Globus pallidus (tissue), 1 donor: ENCODE measurements at regions not wholly inside any gene's neighbourhood (a gene's known extent, or its start where the extent isn't known, plus 50 kb on each side); places are given as distances from the start of the nearest gene placed in this dataset.
A peak's percentile ranks its signal among the peaks of the same experiment; 100 is the strongest.

Source experiments
- DNase-seq: peaks from one replicate; pipeline ENCODE4 v3.0.0-alpha.2; 2015; ENCODE audit warnings: low spot score

GRCh38 chr16:13394488-13394887 is 493.1 kb downstream of the SHISA9 start:
- no peak for DNase-seq

GRCh38 chr16:13397126-13397525 is 495.7 kb downstream of the SHISA9 start:
- no peak for DNase-seq

- DNase-seq, result no peak
These were observed 500.2 kb downstream of the SHISA9 start for GRCh38 chr16:13401641-13402040.

- DNase-seq, result no peak
These were observed 501.2 kb downstream of the SHISA9 start for GRCh38 chr16:13402601-13403000.

- DNase-seq, result no peak
These were observed 501.9 kb downstream of the SHISA9 start for GRCh38 chr16:13403326-13403725.

- no peak for DNase-seq
These were observed 505.8 kb upstream of the ERCC4 start for GRCh38 chr16:13414154-13414553.

- DNase-seq, result no peak
These were observed 500.4 kb upstream of the ERCC4 start for GRCh38 chr16:13419589-13419988.

GRCh38 chr16:13421726-13422125 is 498.2 kb upstream of the ERCC4 start:
- no peak for DNase-seq

- peak; percentile 5 for DNase-seq
These were observed 494.1 kb upstream of the ERCC4 start for GRCh38 chr16:13425836-13426235.

- no peak for DNase-seq
These were observed 493.7 kb upstream of the ERCC4 start for GRCh38 chr16:13426269-13426668.

GRCh38 chr16:13426736-13427135 is 493.2 kb upstream of the ERCC4 start:
- DNase-seq, result no peak

GRCh38 chr16:13427943-13428342 is 492.0 kb upstream of the ERCC4 start:
- no peak for DNase-seq

- DNase-seq, result no peak
These were observed 490.5 kb upstream of the ERCC4 start for GRCh38 chr16:13429416-13429815.

GRCh38 chr16:13435415-13435814 is 484.5 kb upstream of the ERCC4 start:
- DNase-seq, result no peak

GRCh38 chr16:13435873-13436474 is 484.0 kb upstream of the ERCC4 start:
- DNase-seq, result no peak

- no peak for DNase-seq
These were observed 483.1 kb upstream of the ERCC4 start for GRCh38 chr16:13436641-13437412.

GRCh38 chr16:13437413-13437795 is 482.6 kb upstream of the ERCC4 start:
- no peak for DNase-seq

- no peak for DNase-seq
These were observed 481.9 kb upstream of the ERCC4 start for GRCh38 chr16:13438064-13438463.

GRCh38 chr16:13439766-13440165 is 480.2 kb upstream of the ERCC4 start:
- no peak for DNase-seq

- DNase-seq, result no peak
These were observed 478.3 kb upstream of the ERCC4 start for GRCh38 chr16:13441675-13442074.

GRCh38 chr16:13448346-13448745 is 471.6 kb upstream of the ERCC4 start:
- no peak for DNase-seq

- no peak for DNase-seq
These were observed 466.6 kb upstream of the ERCC4 start for GRCh38 chr16:13453325-13453724.

GRCh38 chr16:13453938-13454553 is 465.9 kb upstream of the ERCC4 start:
- DNase-seq, result peak; percentile 11
